NT2/D1 (cell line): ENCODE measurements at regions not wholly inside any gene's neighbourhood (a gene's known extent, or its start where the extent isn't known, plus 50 kb on each side); places are given as distances from the start of the nearest gene placed in this dataset.

Experiments used
- DNase-seq: peaks from one replicate; pipeline ENCODE4 v3.0.0-alpha.2; 2011; ENCODE audit warnings: low read depth, low spot score
- H3K27me3 ChIP-seq: 2 replicates; pipeline ENCODE4 v1.6.0; 2011; ENCODE audit warnings: mild to moderate bottlenecking; ENCODE audit not compliant: insufficient read length, insufficient read depth
- H3K36me3 ChIP-seq: 2 replicates; pipeline ENCODE4 v1.6.1; 2011; ENCODE audit warnings: mild to moderate bottlenecking, low read length, mixed read lengths; ENCODE audit not compliant: insufficient read depth, insufficient read length
- H3K4me1 ChIP-seq: 2 replicates; pipeline ENCODE4 v1.5.1; 2011; ENCODE audit not compliant: insufficient read depth, insufficient read length
- H3K4me3 ChIP-seq: 2 replicates; pipeline ENCODE4 v1.5.1; 2011; ENCODE audit warnings: low read depth; ENCODE audit not compliant: insufficient read length
- H3K9ac ChIP-seq: 2 replicates; pipeline ENCODE4 v1.6.0; 2011; ENCODE audit warnings: low read depth; ENCODE audit not compliant: insufficient read length
- H3K9me3 ChIP-seq: 2 replicates; pipeline ENCODE4 v1.5.1; 2011; ENCODE audit warnings: mild to moderate bottlenecking, low read length; ENCODE audit not compliant: insufficient read depth
- SUZ12 ChIP-seq: IDR thresholded peaks from 2 replicates; pipeline ENCODE4 v1.6.1; 2011; ENCODE audit not compliant: insufficient read length, insufficient read depth; ENCODE audit errors: extremely low read depth
- YY1 ChIP-seq: IDR thresholded peaks from 2 replicates; pipeline ENCODE4 v1.6.1; 2011; ENCODE audit not compliant: insufficient read length, insufficient read depth
- ZNF274 ChIP-seq: IDR thresholded peaks from 2 replicates; pipeline ENCODE4 v1.6.1; 2011; ENCODE audit warnings: mild to moderate bottlenecking, low read depth, low read length

DNA sequence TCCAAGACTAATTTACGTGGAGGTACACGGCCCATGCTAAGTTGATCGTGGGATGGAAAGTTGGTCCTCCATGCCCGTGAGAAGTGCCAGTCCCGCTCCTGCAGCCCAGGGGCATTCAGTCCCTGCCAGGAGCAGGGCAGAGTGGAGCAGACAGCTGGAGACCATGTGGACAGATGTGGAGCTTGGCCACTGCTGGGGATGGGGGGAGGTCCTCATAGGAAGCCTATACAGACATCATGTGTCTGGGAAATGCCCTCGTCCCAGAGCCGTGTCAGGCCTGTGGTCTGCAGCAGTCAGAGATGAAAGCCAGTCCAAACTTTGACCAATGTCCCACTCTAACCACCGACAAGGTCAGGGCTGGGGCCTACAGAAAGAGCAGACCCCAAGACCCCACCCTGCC, 118.4 kb downstream of the CPZ start:
- TF ChIP-seq ZNF274 (no peak), YY1 (no peak), SUZ12 (no peak)
- peaks cover 16% of the 10 kb centered on the region for H3K4me1 ChIP-seq
- no peak overlapping the region for H3K4me3 ChIP-seq
- peaks cover 8% of the 10 kb centered on the region for H3K27me3 ChIP-seq
- no peak overlapping the region for H3K9ac ChIP-seq
- peaks cover 34% of the 10 kb centered on the region for H3K9me3 ChIP-seq
- no peaks in the 10 kb centered on the region for H3K36me3 ChIP-seq
- DNase-seq: no peak

DNA sequence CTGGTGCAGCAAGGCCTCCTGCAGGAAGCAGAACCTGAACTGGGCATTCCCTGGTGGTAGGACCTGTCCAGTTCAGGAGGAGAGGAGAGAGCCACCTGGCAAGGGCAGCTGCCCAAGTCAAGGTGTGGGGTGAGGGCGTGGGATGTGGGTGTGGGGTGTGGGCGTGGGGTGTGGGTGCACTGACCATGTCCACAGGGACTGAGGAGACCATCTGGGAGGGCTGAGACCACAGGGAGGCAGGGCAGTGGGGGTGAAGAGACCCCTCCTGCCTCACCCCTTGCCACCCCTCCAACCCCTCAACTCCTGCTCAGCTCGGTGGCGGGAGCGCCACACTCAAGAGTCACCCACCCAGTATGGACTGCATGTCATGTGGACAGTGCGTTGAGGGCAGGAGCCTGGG, 117.9 kb downstream of the CPZ start:
- Histone ChIP-seq H3K27me3 (peaks cover 8% of the 10 kb centered on the region), H3K9ac (no peak overlapping the region), H3K4me3 (no peak overlapping the region), H3K4me1 (peaks cover 21% of the 10 kb centered on the region), H3K36me3 (no peaks in the 10 kb centered on the region), H3K9me3 (peaks cover 31% of the 10 kb centered on the region)
- no peak for DNase-seq
- TF ChIP-seq SUZ12 (no peak), YY1 (no peak)

DNA sequence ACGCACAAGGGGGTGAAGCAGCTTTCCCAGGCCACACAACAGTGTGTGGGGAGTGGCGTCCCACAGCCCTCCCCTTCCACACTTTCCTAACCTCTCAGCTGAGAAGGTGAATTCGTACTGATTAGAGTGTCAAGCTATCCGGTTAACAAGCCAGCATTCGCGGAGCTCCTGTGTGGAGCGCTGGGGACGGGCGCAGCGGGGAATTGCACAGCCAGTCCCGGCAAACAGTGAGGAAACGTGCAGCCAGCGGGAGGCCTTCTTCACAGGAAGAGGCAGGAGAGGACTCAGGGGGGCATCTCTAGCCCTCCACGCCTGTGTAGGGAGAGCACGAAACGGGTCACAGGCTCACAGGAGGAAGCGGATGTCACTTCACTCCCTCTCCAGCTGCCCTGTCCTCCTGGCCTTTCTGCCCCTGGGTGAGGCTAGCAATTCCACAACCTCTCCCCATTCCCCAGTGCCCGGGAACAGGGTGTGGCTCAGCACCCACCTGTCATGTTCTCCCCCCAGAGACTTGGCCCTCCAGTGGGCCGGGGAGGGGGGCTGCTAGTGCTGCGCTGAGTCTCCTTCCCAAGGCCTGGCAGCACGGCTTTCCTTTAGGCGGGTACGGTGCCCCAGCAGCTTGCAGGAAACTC, 117.3 kb downstream of the CPZ start:
- Histone ChIP-seq H3K4me3 (no peak overlapping the region), H3K9me3 (peaks cover 25% of the 10 kb centered on the region), H3K27me3 (peaks cover 8% of the 10 kb centered on the region), H3K9ac (no peak overlapping the region), H3K4me1 (peaks cover 26% of the 10 kb centered on the region), H3K36me3 (no peaks in the 10 kb centered on the region)
- TF ChIP-seq SUZ12 (no peak), YY1 (no peak), ZNF274 (no peak)
- no peak for DNase-seq

DNA sequence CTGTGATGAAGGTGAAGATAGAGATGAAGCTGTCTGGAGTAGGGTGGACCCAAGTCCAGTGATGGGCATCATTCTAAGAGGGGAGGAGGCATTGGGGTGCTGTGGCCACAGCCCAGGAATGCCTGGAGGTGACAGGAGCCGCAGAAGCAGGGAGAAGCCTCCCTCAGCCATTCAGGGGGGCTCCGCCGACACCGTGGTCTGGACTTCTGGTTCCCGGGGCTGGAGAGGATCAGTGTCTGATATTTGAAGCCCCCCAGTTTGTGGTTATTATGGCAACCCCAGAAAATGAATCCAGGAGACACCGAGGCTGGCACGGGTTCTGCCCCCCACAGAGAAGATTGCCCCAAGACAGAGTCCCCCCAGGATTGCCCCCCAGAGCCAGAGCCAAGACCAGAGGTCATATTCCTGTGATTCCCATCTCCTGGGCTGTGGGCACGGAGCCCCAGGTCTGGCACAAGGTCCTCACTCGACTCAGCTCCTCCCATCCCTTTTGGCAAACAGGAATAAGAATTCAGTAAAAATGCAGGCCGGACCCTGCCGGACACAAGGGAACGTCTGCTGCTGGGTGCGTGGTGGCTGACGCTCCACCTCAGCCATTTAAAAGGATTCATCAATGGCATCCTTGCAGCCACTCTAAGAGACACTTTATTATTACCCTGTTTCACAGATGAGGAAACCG, 116.6 kb downstream of the CPZ start:
- Histone ChIP-seq H3K4me1 (peaks cover 30% of the 10 kb centered on the region), H3K9ac (no peak overlapping the region), H3K4me3 (no peak overlapping the region), H3K27me3 (peaks cover 8% of the 10 kb centered on the region), H3K9me3 (peaks cover 20% of the 10 kb centered on the region), H3K36me3 (no peaks in the 10 kb centered on the region)
- TF ChIP-seq SUZ12 (no peak), ZNF274 (no peak), YY1 (no peak)
- DNase-seq: no peak

DNA sequence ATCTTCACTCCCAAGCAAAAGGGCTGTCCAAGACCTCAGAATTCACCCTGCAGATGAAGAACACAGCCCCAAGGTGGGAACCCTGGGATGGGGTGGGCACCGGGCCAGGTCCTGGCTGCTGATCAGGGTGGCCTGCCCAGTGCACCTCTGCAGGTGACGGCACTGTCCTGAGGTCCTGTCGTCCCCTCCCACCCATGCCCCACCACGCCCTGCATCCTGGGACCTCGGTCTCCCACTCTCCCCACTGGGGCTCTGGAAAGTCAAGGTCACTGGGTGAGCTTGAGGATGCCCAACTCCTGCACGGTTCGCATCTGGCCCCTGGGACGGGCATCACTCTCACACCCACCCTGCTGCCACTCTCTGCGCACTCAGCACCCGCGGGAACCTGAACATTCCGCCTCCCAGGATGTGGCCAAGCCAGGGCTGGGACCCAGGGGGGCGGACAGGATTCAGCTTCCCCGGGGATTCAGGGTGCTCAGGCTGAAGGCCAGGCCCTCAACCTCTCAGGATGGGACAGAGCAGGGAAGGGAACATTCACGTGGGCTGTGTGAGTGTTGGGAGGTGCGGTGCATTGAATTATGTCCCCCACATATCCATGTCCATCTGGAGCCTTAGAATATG, 115.9 kb downstream of the CPZ start:
- H3K9me3 ChIP-seq: peaks cover 13% of the 10 kb centered on the region
- H3K36me3 ChIP-seq: no peaks in the 10 kb centered on the region
- peaks cover 30% of the 10 kb centered on the region for H3K4me1 ChIP-seq
- H3K27me3 ChIP-seq: peaks cover 8% of the 10 kb centered on the region
- DNase-seq: no peak
- no peak overlapping the region for H3K9ac ChIP-seq
- TF ChIP-seq ZNF274: no peak
- H3K4me3 ChIP-seq: no peak overlapping the region

DNA sequence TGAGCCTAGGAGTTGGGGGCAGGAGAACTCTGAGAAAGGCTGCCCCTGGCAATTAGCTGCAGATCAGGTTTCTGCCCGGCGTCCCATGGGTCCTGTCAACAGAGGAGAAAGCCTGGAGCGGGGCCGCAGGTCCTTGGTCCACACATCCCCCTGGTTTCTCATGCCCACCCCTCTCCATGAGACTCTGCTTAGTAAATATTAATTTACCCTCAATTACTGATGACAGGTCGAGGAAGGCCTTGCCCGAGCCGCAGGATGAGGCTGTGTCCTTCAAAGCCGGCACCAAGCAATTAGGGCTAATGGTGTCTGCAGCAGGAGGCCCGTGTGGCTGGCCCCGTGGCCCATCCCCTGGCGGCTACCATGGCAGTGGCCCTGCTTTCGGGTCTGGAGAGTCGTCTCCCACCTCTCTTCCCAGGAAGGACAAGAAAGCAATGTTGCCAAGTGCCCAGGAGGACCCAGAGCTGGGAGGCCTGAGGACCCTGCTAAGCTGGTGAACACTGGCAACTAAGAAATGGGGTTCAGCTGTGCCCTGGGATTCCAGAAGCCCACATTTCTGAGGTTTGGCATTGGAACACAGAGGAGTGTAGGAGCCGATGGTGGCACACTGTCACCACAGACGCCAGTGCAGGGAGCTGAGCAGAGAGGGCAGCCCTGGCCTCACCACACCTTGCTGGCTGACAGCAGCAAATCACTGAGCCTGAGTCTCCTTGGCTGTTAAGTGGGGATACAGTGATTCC, 114.6 kb downstream of the CPZ start:
- no peak overlapping the region for H3K9ac ChIP-seq
- no peak overlapping the region for H3K4me3 ChIP-seq
- DNase-seq: no peak
- H3K36me3 ChIP-seq: no peaks in the 10 kb centered on the region
- no peaks in the 10 kb centered on the region; the same call in 1 of the 2 replicates for H3K9me3 ChIP-seq
- peaks cover 33% of the 10 kb centered on the region for H3K4me1 ChIP-seq
- TF ChIP-seq ZNF274 (no peak), SUZ12 (no peak), YY1 (no peak)
- peaks cover 8% of the 10 kb centered on the region for H3K27me3 ChIP-seq
